ENCODE measurements at regions not wholly inside any gene's neighbourhood (a gene's known extent, or its start where the extent isn't known, plus 50 kb on each side); places are given as distances from the start of the nearest gene placed in this dataset.
"Not testable (repeated sequence)": the region's sequence is repeated elsewhere in the genome, so short reads cannot be mapped to it uniquely, and the experiment has no call there.

DNA sequence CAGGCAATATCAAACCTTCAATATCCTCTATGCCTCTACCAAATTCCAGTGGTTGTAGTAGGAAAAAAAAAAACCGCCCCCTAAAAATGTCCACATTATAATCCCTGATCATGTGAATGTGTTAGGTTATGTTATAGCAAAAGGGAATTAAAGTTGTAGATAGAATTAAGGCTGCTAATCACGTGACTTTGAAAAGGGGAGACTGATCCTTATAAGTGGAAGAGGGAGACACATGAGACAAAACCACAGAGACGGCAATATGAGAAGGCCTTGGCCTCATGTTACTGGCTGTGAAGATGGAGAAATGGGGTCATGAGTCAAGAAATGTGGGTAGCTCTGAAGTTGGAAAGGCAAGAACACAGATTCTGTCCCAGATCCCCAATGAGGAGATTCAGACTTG is 1711.3 kb downstream of the KHDRBS2 start:
- not testable (repeated sequence) for ATAC-seq; H3K27ac Mint-ChIP-seq; H3K36me3 Mint-ChIP-seq; DNase-seq (ENCODE audit: low spot score in 2 of 2); H3K4me3 Mint-ChIP-seq; H3K4me1 Mint-ChIP-seq
- peaks cover 29% of the 10 kb centered on the region for H3K9me3 Mint-ChIP-seq

DNA sequence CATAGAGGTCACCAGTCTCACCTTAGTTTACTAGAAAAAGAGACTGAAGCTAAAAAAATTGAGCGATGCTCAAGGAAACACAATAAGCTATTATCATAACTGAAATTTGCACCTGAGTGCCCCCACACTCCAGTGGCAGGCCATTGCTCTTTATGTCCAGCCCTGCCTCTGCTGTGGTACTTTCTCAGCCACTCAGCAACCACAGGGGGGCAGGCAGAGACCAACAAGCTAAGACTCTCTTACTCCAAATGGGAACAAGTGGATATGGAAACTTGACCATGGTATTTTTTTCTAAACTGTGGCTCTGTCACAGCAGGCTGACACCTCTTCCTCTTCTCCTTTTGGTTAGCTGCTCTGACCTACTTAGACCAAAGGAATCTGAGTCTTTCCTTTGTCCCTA is 1713.4 kb downstream of the KHDRBS2 start:
- H3K4me3 Mint-ChIP-seq; DNase-seq (ENCODE audit: low spot score in 2 of 2); H3K36me3 Mint-ChIP-seq; H3K27ac Mint-ChIP-seq; H3K4me1 Mint-ChIP-seq; ATAC-seq: not testable (repeated sequence)
- peaks cover 33% of the 10 kb centered on the region for H3K9me3 Mint-ChIP-seq

DNA sequence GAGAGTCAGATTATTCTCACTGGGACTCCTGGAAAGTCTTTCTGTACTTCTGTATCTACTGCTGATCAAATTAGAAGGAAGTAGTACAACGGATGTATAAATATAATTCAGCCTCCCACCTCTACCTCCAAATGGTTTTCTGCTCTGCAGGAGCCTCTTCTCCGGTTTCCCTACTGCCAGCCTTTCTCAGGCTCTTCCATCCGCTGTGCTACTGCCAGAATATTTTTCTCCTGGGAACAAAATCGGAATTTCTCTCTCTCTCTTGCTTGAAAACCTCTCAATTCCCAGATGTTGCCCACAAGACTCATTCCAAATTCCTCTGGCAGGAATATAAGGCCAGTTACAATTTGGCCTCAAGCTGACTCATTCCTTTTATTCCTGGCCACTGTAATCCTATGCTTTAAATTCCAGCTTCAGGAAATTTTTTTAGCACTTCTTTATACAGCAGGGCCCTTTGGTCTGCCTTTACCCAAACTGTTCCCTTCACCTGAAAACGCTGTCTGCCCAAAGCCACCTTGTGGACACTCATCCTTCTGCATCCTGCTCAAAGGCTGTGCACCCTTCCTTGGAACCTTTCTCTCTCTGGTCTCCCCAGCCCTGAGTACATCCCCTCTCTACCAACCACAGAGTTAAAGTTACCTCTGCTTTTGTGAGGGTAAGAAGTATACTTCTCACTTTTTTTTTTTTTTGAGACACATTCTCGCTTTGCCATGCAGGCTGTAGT is 1714.6 kb downstream of the KHDRBS2 start:
- H3K9me3 Mint-ChIP-seq = peaks cover 33% of the 10 kb centered on the region
- H3K36me3 Mint-ChIP-seq; H3K4me1 Mint-ChIP-seq; ATAC-seq; DNase-seq (ENCODE audit: low spot score in 2 of 2); H3K4me3 Mint-ChIP-seq; H3K27ac Mint-ChIP-seq: not testable (repeated sequence)

DNA sequence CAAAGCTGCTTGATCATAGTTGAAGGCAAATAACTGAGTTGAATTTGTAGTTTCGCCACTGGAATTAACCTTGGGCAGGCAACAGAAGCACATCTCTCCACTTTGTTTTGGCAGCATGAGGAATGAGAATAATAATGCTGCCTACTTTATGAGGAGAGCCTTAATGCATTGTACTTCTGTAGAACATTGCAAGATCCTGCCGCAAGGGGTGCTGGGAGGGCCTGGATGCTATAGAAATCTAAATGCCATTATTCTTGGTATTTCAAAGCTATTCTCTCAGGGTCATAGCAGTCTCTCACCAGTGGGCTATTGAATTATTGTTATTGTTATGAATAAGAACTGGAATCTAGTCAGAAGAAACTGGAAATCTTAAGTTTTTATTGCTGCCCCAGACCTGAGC is 1715.4 kb downstream of the KHDRBS2 start:
- peaks cover 30% of the 10 kb centered on the region for H3K9me3 Mint-ChIP-seq
- not testable (repeated sequence) for H3K4me3 Mint-ChIP-seq; DNase-seq (ENCODE audit: low spot score in 2 of 2); H3K27ac Mint-ChIP-seq; H3K4me1 Mint-ChIP-seq; H3K36me3 Mint-ChIP-seq; ATAC-seq

DNA sequence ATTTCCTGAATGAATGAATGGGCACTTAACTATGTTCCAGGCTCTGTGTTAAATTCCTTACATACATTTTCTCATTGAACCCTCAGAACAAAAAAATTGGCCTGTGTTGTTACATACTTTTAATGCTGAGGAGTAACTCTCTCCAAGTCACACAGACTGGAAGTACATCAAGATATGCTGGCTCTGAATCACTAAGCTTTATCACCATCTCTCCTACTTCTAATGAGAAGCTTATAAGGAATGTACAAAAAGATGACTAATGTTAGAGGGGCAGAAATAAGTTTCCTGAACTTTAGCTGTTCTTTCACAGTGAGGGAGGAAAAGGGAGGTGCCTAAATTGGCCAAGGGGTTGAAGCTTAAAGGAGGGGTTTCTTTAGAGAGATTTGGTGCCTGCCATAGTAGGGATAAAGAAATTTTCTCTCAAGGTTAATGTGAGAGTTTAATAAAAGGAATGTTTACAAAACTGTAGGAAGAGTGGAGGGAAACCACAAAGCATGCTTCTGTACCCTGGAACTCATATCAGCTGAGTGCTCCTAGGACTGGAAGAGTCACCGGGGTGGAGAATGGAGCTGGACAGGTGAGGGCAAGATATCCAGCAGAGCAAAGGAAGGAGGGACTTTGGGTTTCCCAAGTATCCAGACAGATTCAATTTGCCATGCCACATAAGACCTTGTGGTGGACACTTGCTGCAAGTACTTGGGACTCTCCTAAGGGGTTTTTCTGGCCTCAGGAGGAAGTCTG is 1718.4 kb downstream of the KHDRBS2 start:
- not testable (repeated sequence) for H3K27ac Mint-ChIP-seq; H3K36me3 Mint-ChIP-seq; DNase-seq (ENCODE audit: low spot score in 2 of 2); H3K4me1 Mint-ChIP-seq; ATAC-seq; H3K4me3 Mint-ChIP-seq
- peaks cover 23% of the 10 kb centered on the region for H3K9me3 Mint-ChIP-seq

DNA sequence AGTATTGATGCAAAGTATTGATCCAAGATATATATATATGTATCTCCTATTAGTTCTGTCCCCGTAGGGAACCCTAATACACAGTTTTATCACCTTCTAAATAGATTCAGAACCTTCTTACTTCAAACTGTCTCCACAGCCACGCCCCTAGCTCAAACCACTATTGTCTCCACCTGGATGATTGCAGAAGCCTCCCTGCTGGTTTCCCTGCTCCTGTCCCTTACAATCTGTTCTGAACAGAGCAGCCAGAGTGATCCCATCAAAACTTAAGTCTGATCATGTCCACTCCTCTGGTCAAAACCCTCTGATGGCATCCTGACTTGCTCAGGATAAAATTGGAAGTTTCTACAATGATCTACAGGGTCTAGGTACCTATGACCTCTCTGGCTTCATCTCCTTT is 1719.6 kb downstream of the KHDRBS2 start:
- not testable (repeated sequence) for H3K4me1 Mint-ChIP-seq; H3K36me3 Mint-ChIP-seq; DNase-seq (ENCODE audit: low spot score in 2 of 2); H3K27ac Mint-ChIP-seq; H3K4me3 Mint-ChIP-seq
- peaks cover 22% of the 10 kb centered on the region for H3K9me3 Mint-ChIP-seq
- ATAC-seq = peak; percentile 21

DNA sequence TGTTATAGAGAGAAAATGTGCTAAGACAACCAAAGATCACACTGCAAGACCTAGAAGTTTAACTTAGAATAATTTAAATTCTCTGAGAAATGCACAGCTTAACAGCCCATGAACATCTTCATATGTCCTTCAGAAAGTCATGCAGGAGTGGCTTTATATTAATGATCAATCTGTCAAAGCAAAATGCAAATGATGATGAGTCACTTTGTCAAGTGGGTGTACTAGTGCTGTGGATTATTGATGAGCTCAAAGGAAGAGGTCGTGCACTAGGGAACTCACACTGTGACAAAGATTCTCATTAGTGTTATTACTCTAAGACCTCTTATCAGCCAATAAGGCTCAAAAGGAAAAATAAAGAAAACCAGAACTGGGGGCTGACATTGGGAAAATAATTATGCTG is 1726.3 kb downstream of the KHDRBS2 start:
- not testable (repeated sequence) for H3K36me3 Mint-ChIP-seq; H3K27ac Mint-ChIP-seq; H3K4me1 Mint-ChIP-seq; DNase-seq (ENCODE audit: low spot score in 2 of 2); ATAC-seq; H3K4me3 Mint-ChIP-seq
- H3K9me3 Mint-ChIP-seq = peaks cover 20% of the 10 kb centered on the region

DNA sequence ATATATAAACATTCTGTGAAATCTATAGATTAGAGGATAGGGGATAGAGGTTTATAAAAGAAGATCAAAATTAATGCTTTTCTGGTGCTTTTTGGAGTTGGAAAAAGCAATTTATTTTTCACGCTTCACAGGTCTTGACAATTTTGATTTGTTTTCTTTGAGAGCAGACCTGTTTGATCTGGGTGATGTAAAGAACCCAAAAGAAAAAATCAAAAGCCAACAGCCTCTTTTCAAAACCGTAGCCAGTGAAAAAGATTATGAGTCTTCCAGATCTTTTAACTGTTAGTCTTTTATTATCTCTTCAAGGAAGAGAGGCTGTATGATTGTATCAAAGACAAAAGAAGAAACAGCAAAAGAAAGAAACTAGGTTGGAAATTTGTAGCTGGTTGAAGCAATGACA is 1738.7 kb downstream of the KHDRBS2 start:
- DNase-seq (ENCODE audit: low spot score in 2 of 2); H3K36me3 Mint-ChIP-seq; H3K4me1 Mint-ChIP-seq; ATAC-seq; H3K27ac Mint-ChIP-seq; H3K4me3 Mint-ChIP-seq: not testable (repeated sequence)
- H3K9me3 Mint-ChIP-seq = peaks cover 10% of the 10 kb centered on the region

DNA sequence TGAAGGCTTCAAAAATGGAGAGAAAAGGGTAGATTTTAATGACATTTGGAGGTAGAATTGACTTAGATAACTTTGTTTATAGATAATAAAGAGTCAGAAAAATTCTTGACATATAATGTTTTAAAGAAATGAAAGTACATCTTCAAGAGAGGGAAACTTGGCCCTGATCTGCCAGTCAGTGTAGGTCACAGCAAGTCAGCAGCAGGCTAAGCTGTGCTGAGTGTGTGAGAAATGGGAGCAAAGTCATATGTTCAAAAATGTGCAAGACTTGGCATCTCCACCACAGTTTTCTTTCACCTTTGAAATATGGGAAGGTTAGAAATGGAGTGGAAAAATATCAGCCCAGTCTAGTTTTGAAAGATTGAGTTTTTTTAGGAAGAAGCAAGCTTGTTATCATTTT is 1761.3 kb downstream of the KHDRBS2 start:
- not testable (repeated sequence) for H3K4me3 Mint-ChIP-seq

DNA sequence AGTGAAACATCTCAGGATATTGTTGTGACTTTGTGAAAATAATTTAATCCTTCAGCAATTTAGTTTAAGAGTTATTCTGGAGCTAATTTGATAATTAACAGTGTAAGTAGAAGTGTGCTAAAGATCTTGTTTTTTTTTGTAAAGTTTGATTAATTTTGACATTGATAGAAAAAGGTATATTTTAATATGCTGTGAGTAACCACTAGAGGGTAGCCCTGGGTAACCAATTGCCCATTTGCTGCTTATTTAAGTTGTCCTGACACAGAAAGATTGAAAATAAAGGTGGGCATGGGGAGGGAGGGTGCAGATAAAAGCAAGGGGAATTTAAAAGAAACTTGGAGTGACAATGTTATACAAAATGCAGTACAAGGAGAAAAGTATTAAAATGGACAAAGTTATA is 1808.3 kb downstream of the KHDRBS2 start:
- DNase-seq (ENCODE audit: low spot score in 2 of 2); H3K4me1 Mint-ChIP-seq; H3K9me3 Mint-ChIP-seq; ATAC-seq; H3K4me3 Mint-ChIP-seq; H3K36me3 Mint-ChIP-seq; H3K27ac Mint-ChIP-seq: not testable (repeated sequence)

More for the DNA sequence above, 1761.3 kb downstream of the KHDRBS2 start:
- DNase-seq (ENCODE audit: low spot score in 2 of 2); H3K4me1 Mint-ChIP-seq; ATAC-seq; H3K27ac Mint-ChIP-seq; H3K9me3 Mint-ChIP-seq; H3K36me3 Mint-ChIP-seq: not testable (repeated sequence)

DNA sequence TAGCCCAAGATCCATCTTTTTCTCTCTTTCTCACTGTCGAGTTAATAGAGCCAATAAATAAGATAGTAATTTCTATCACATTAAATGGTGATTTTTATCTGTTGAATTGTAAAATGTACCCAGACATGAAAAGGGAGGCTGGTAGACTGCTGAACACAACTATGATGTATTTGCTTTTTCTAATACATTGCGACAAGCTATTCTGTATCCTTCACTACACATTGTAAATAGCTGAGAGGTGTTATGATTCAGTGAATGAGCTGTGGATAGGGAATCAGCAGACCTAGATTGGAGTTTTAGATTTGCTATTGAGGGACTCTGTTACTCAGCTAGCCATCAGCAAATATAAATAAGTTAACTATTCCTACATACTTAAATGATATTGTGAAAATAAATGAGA is 1812.2 kb downstream of the KHDRBS2 start:
- not testable (repeated sequence) for H3K4me1 Mint-ChIP-seq; H3K9me3 Mint-ChIP-seq; DNase-seq (ENCODE audit: low spot score in 2 of 2); ATAC-seq; H3K4me3 Mint-ChIP-seq; H3K36me3 Mint-ChIP-seq; H3K27ac Mint-ChIP-seq

DNA sequence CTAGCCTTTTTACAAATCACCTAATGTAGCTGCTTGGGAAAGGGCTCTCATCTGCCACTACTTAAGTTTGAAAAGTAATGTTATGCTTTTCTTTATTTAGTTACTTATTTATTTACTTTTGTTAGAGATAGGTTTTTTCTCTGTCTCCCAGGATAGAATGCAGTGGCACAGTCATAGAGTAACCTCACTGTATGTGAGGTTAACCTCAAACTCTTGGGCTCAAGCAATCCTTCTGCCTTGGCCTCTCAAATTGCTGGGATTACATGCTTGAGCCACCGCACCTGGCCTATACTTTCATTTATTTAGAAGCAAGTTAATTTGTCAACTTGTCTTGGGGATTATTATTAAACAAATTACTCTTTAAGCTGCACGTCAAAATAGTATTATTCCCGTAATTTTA is 1814.6 kb downstream of the KHDRBS2 start:
- not testable (repeated sequence) for H3K36me3 Mint-ChIP-seq; H3K27ac Mint-ChIP-seq; DNase-seq (ENCODE audit: low spot score in 2 of 2); H3K4me3 Mint-ChIP-seq; H3K9me3 Mint-ChIP-seq; ATAC-seq; H3K4me1 Mint-ChIP-seq

DNA sequence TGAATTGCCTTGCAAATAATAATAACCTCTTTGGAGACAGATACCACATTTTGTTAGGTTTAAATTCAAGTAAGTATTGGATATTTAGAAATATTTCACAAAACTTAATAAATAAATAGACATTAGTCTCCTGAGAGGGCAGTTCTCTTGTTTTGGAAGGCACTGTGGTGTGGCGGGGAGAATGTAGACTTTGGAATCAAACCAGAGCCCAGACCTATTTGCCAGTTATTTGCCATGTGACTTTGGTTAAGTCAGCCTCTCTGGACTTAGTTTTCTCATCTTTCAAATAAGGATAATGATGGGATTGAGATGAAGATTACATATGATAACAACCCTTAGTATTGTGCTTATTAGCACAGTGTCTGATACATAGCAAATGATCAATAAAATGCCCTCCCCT is 1835.6 kb downstream of the KHDRBS2 start:
- not testable (repeated sequence) for ATAC-seq; H3K27ac Mint-ChIP-seq; H3K4me3 Mint-ChIP-seq; H3K4me1 Mint-ChIP-seq; H3K36me3 Mint-ChIP-seq; DNase-seq (ENCODE audit: low spot score in 2 of 2); H3K9me3 Mint-ChIP-seq

DNA sequence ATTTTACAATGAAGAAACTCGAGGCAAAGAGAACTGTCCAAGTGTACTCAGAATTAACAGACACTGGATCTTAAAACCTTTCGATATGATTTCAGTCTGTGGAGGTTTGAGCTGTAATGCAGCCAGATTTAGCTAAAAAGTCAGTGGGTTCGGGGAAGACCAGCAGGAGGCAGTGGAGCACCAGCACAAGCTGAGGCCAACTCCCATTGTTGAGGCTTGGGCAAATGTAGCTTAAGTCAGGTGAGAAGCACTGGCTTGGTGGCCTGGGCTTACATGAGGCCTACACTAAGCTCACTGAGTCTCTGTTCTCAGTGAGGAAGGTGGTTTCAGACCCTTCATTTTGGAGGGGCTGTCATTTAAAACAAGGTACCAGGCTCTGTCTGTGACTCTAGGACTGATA is 1841.5 kb downstream of the KHDRBS2 start:
- not testable (repeated sequence) for H3K36me3 Mint-ChIP-seq; H3K4me1 Mint-ChIP-seq; H3K9me3 Mint-ChIP-seq; ATAC-seq; DNase-seq (ENCODE audit: low spot score in 2 of 2); H3K4me3 Mint-ChIP-seq; H3K27ac Mint-ChIP-seq

DNA sequence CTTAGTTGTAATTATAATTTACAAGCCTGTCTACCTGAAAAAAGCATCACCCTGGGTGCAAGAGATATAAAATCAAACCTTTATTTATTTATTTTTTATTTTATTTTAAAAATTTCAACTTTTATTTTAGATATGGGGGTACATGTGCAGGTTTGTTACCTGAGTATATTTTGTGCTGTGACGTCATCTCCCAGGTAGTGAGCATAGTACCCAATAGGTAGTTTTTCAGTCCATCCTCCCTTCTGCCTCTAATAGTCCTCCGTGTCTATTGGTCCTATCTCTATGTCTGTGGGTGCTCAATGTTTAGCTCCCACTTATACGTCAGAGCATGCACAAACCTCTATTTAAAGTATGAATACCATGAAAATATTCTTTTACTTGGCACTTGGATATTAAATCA is 1846.3 kb downstream of the KHDRBS2 start:
- peaks cover 13% of the 10 kb centered on the region for H3K9me3 Mint-ChIP-seq
- not testable (repeated sequence) for DNase-seq (ENCODE audit: low spot score in 2 of 2); ATAC-seq; H3K27ac Mint-ChIP-seq; H3K4me1 Mint-ChIP-seq; H3K36me3 Mint-ChIP-seq; H3K4me3 Mint-ChIP-seq

DNA sequence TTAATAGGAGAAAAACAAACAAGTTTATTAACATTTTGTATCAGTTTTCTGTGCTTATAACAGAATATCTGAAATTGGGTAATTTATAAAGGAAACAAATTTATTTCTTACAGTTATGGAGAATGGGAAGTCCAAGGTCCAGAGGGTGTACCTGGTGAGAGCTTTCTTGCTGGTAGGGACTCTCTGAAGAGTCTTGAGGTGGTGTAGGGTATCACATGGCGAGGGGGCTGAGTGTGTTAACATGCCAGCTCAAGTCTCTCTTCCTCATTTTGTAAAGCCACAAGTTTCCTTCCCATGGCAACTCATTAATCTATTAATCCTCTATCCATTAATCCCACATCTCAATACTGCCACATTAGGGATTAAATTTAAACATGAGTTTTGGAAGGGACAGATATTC is 1863.3 kb downstream of the KHDRBS2 start:
- H3K27ac Mint-ChIP-seq; H3K36me3 Mint-ChIP-seq; H3K4me1 Mint-ChIP-seq; DNase-seq (ENCODE audit: low spot score in 2 of 2); H3K9me3 Mint-ChIP-seq; H3K4me3 Mint-ChIP-seq; ATAC-seq: not testable (repeated sequence)
